ENCODE measurements at regions not wholly inside any gene's neighbourhood (a gene's known extent, or its start where the extent isn't known, plus 50 kb on each side); places are given as distances from the start of the nearest gene placed in this dataset.
"Not testable (repeated sequence)": the region's sequence is repeated elsewhere in the genome, so short reads cannot be mapped to it uniquely, and the experiment has no call there.

GRCh38 chr6:67462725-67463124 lies 1172.4 kb upstream of the ADGRB3 start:
- not testable (repeated sequence) for DNase-seq

GRCh38 chr6:67459556-67459955 lies 1175.5 kb upstream of the ADGRB3 start:
- no peak for DNase-seq

GRCh38 chr6:67458265-67458664 lies 1176.8 kb upstream of the ADGRB3 start:
- DNase-seq = no peak

GRCh38 chr6:67451874-67452273 lies 1183.2 kb upstream of the ADGRB3 start:
- DNase-seq = no peak

- DNase-seq = no peak
These were observed 1184.4 kb upstream of the ADGRB3 start for GRCh38 chr6:67450641-67451040.

- no peak for DNase-seq
These were observed 1185.5 kb upstream of the ADGRB3 start for GRCh38 chr6:67449602-67450001.

- no peak for DNase-seq
These were observed 1202.0 kb upstream of the ADGRB3 start for GRCh38 chr6:67433124-67433523.

- DNase-seq = no peak
These were observed 1204.0 kb upstream of the ADGRB3 start for GRCh38 chr6:67431076-67431475.

- not testable (repeated sequence) for DNase-seq
These were observed 1208.4 kb upstream of the ADGRB3 start for GRCh38 chr6:67426686-67427085.

- DNase-seq = no peak
These were observed 1223.0 kb upstream of the ADGRB3 start for GRCh38 chr6:67412035-67412434.

- no peak for DNase-seq
These were observed 1224.0 kb upstream of the ADGRB3 start for GRCh38 chr6:67411036-67411435.

GRCh38 chr6:67394254-67394653 lies 1240.8 kb upstream of the ADGRB3 start:
- no peak for DNase-seq

GRCh38 chr6:67393356-67393755 lies 1241.7 kb upstream of the ADGRB3 start:
- no peak for DNase-seq

- no peak for DNase-seq
These were observed 1243.1 kb upstream of the ADGRB3 start for GRCh38 chr6:67391955-67392354.

GRCh38 chr6:67369679-67370078 lies 1265.4 kb upstream of the ADGRB3 start:
- DNase-seq = no peak

GRCh38 chr6:67362976-67363375 lies 1272.1 kb upstream of the ADGRB3 start:
- no peak for DNase-seq

GRCh38 chr6:67361264-67361663 lies 1273.8 kb upstream of the ADGRB3 start:
- DNase-seq = no peak

GRCh38 chr6:67358241-67358640 lies 1276.8 kb upstream of the ADGRB3 start:
- no peak for DNase-seq

- DNase-seq = no peak
These were observed 1281.2 kb upstream of the ADGRB3 start for GRCh38 chr6:67353861-67354260.

GRCh38 chr6:67352717-67353116 lies 1282.4 kb upstream of the ADGRB3 start:
- no peak for DNase-seq

- DNase-seq = no peak
These were observed 1284.4 kb upstream of the ADGRB3 start for GRCh38 chr6:67350729-67351128.

GRCh38 chr6:67345946-67346345 lies 1289.1 kb upstream of the ADGRB3 start:
- no peak for DNase-seq

GRCh38 chr6:67336014-67336413 lies 1299.1 kb upstream of the ADGRB3 start:
- DNase-seq = no peak

GRCh38 chr6:67331304-67331703 lies 1303.8 kb upstream of the ADGRB3 start:
- no peak for DNase-seq

- no peak for DNase-seq
These were observed 1306.8 kb upstream of the ADGRB3 start for GRCh38 chr6:67328269-67328668.

- DNase-seq = no peak
These were observed 1334.5 kb upstream of the ADGRB3 start for GRCh38 chr6:67300430-67301040.

Measured in hematopoietic multipotent progenitor cell treated with erythropoietin and hydrocortisone succinate and interleukin-3 and kit ligand, for 6 days (in vitro differentiated cells).